Vagina (tissue), 2 donors: ENCODE measurements at regions not wholly inside any gene's neighbourhood (a gene's known extent, or its start where the extent isn't known, plus 50 kb on each side); places are given as distances from the start of the nearest gene placed in this dataset.

Experiments
- CTCF ChIP-seq, 3 experiments: fragments of 450-650 bp in 2 of 3; fragments of 200-600 bp in 1 of 3; sonication (generic) in 1 of 3; IDR thresholded peaks; one replicate each; pipeline ENCODE4 v1.5.1; 2017 to 2019; ENCODE audit warnings: antibody characterized with exemption in 3 of 3, mild to moderate bottlenecking in 2 of 3, moderate library complexity in 2 of 3
- POLR2A ChIP-seq, 2 donors: fragments of 450-650 bp; IDR thresholded peaks; one replicate each; pipeline ENCODE4 v1.6.1; 2017; ENCODE audit warnings: antibody characterized with exemption in 2 of 2, mild to moderate bottlenecking in 2 of 2, moderate library complexity in 2 of 2

GRCh38 chr13:67775359-67775758 lies 545.2 kb upstream of the PCDH9 start:
- TF ChIP-seq CTCF (IDR thresholded peaks at IDR 0.05) (no peak), POLR2A (IDR thresholded peaks at IDR 0.05) (no peak)
